HL-60 (cell line): ENCODE measurements at regions not wholly inside any gene's neighbourhood (a gene's known extent, or its start where the extent isn't known, plus 50 kb on each side); places are given as distances from the start of the nearest gene placed in this dataset.

Experiments used
- GABPA ChIP-seq: IDR thresholded peaks from 2 replicates; pipeline ENCODE4 v1.6.1; 2012; ENCODE audit warnings: low read depth
- POLR2AphosphoS5 ChIP-seq: IDR thresholded peaks from 2 replicates; pipeline ENCODE4 v1.6.1; 2012; ENCODE audit warnings: low read depth
- SPI1 ChIP-seq: IDR thresholded peaks from 2 replicates; pipeline ENCODE4 v1.6.1; 2012; ENCODE audit warnings: low read depth, mild to moderate bottlenecking, borderline replicate concordance
- TF ChIP-seq, protein P1 (sequence below): IDR thresholded peaks from one replicate; pipeline ENCODE4 v1.5.1; 2011; ENCODE audit warnings: low read length, control low read depth, inconsistent platforms; ENCODE audit not compliant: insufficient read depth
- TF ChIP-seq, protein P2 (sequence below): IDR thresholded peaks from 2 replicates; pipeline ENCODE4 v1.6.1; 2012; ENCODE audit warnings: low read depth; ENCODE audit not compliant: insufficient replicate concordance

DNA sequence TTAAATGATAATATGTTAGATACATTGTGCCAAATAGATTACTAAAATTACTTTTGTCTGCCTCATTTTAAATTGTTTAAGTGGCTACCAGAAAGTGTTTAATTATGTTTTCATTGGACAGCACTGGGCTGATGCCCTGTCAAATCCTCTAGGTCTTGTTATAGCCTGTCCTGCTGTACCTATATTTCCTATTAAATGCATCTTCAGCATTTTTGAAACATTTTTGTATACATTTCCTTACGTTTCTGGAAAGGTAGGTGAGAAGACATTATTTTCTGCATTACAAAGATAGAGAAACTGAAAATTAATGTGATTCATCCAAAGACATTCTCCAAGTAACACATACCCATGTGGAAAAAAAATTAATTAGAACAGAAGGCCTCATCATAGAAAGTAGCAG lies 192.2 kb upstream of the HS3ST3A1 start:
- TF ChIP-seq, protein P1, sequence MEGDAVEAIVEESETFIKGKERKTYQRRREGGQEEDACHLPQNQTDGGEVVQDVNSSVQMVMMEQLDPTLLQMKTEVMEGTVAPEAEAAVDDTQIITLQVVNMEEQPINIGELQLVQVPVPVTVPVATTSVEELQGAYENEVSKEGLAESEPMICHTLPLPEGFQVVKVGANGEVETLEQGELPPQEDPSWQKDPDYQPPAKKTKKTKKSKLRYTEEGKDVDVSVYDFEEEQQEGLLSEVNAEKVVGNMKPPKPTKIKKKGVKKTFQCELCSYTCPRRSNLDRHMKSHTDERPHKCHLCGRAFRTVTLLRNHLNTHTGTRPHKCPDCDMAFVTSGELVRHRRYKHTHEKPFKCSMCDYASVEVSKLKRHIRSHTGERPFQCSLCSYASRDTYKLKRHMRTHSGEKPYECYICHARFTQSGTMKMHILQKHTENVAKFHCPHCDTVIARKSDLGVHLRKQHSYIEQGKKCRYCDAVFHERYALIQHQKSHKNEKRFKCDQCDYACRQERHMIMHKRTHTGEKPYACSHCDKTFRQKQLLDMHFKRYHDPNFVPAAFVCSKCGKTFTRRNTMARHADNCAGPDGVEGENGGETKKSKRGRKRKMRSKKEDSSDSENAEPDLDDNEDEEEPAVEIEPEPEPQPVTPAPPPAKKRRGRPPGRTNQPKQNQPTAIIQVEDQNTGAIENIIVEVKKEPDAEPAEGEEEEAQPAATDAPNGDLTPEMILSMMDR: no peak
- TF ChIP-seq, protein P2, sequence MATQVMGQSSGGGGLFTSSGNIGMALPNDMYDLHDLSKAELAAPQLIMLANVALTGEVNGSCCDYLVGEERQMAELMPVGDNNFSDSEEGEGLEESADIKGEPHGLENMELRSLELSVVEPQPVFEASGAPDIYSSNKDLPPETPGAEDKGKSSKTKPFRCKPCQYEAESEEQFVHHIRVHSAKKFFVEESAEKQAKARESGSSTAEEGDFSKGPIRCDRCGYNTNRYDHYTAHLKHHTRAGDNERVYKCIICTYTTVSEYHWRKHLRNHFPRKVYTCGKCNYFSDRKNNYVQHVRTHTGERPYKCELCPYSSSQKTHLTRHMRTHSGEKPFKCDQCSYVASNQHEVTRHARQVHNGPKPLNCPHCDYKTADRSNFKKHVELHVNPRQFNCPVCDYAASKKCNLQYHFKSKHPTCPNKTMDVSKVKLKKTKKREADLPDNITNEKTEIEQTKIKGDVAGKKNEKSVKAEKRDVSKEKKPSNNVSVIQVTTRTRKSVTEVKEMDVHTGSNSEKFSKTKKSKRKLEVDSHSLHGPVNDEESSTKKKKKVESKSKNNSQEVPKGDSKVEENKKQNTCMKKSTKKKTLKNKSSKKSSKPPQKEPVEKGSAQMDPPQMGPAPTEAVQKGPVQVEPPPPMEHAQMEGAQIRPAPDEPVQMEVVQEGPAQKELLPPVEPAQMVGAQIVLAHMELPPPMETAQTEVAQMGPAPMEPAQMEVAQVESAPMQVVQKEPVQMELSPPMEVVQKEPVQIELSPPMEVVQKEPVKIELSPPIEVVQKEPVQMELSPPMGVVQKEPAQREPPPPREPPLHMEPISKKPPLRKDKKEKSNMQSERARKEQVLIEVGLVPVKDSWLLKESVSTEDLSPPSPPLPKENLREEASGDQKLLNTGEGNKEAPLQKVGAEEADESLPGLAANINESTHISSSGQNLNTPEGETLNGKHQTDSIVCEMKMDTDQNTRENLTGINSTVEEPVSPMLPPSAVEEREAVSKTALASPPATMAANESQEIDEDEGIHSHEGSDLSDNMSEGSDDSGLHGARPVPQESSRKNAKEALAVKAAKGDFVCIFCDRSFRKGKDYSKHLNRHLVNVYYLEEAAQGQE: no peak
- no peak for TF ChIP-seq GABPA
- TF ChIP-seq POLR2AphosphoS5: no peak
- no peak for TF ChIP-seq SPI1
